Heart right ventricle (tissue), 16 donors: ENCODE measurements at regions not wholly inside any gene's neighbourhood (a gene's known extent, or its start where the extent isn't known, plus 50 kb on each side); places are given as distances from the start of the nearest gene placed in this dataset.

Experiments used
- ATAC-seq, 8 donors: fragments of 200-7000 bp; cut with Tn5 transposase; one replicate each; pipeline ENCODE4 v1.9.1; 2020; ENCODE audit warnings: mild to moderate bottlenecking in 8 of 8, moderate library complexity in 8 of 8, moderate number of reproducible peaks in 1 of 8
- DNase-seq, 2 donors: peaks; one replicate each; pipeline ENCODE4 v3.0.0-alpha.2; 2020
- H3K27ac ChIP-seq, 10 donors: fragments of 200-600 bp; sonication (generic) in 2 of 10; one replicate each; pipeline versions ENCODE4 v1.5.0 to v1.8.0; 2020 to 2022; ENCODE audit warnings: mild to moderate bottlenecking in 3 of 10
- H3K27me3 ChIP-seq, 7 donors: fragments of 200-600 bp; one replicate each; pipeline ENCODE4 v1.8.0; 2021 to 2022; ENCODE audit warnings: mild to moderate bottlenecking in 2 of 7
- H3K36me3 ChIP-seq, 9 donors: fragments of 200-600 bp; sonication (generic) in 1 of 9; one replicate each; pipeline versions ENCODE4 v1.5.0 to v1.8.0; 2020 to 2022; ENCODE audit warnings: mild to moderate bottlenecking in 2 of 9
- H3K4me1 ChIP-seq, 9 donors: fragments of 200-600 bp; sonication (generic) in 1 of 9; one replicate each; pipeline versions ENCODE4 v1.5.0 to v1.8.0; 2020 to 2022; ENCODE audit warnings: mild to moderate bottlenecking in 4 of 9
- H3K4me3 ChIP-seq, 10 donors: fragments of 200-600 bp; sonication (generic) in 2 of 10; one replicate each; pipeline versions ENCODE4 v1.5.0 to v1.8.0; 2020 to 2022; ENCODE audit warnings: mild to moderate bottlenecking in 7 of 10, moderate library complexity in 2 of 10
- H3K9me3 ChIP-seq, 11 donors: fragments of 200-600 bp in 10 of 11; sonication (generic) in 2 of 11; one replicate each; pipeline versions ENCODE4 v1.5.0 to v1.8.0; 2013 to 2022; ENCODE audit warnings: mild to moderate bottlenecking in 2 of 11, control low read depth in 1 of 11, moderate library complexity in 1 of 11
- WGBS, 2 donors: extraction: QIAGEN DNeasy Blood & Tissue Kit; methylation state at CpG; one replicate each; pipeline ENCODE4 v1.1.7; 2013; ENCODE audit warnings: inconsistent platforms in 1 of 2; 5-methylcytosine and 5-hydroxymethylcytosine counted together
- intact Hi-C, 10 donors: fragments of 100-400 bp; cut with DNase I; formaldehyde crosslinking; loops; one replicate each; pipeline versions ENCODE4 v1.11.1 to v1.14.2; 2022
- TF ChIP-seq, protein P1 (sequence below), 9 donors: fragments of 200-600 bp; sonication (generic) in 2 of 9; IDR thresholded peaks; one replicate each; pipeline versions ENCODE4 v1.5.0 to v1.8.0; 2021 to 2022; ENCODE audit warnings: antibody characterized with exemption in 9 of 9, mild to moderate bottlenecking in 5 of 9, moderate library complexity in 1 of 9
- donor health status: Arrhythmogenic right ventricular cardiomyopathy.
- donor health status: ischemic (EF 13 %, LVEDD 7.1; RV severe dilation, severe dysfunction).
- donor health status: healthy with polysubstance abuse.
- donor health status: DM: no; HTN: yes; CAD: no.
- donor health status: DM: no; HTN: no; CAD: no.
- donor health status: ischemic (EF 25% LVEDD 6.9; RV normal size, moderate dysfunction).
- donor health status: ischemic (EF 25% LVEDD 5.7; RV mildly dilated, moderate dysfunction).
- donor health status: healthy.
- donor health status: DM: yes; HTN: yes; CAD: no.
- donor health status: Ischemic cardiomyopathy.
- donor health status: ischemic (EF 35%, LVEDD 5.7; RV mildly dilated, moderate dysfunction).
- donor health status: nonischemic (EF 11% LVEDD 7.7; RV severe dilation, severe dysfunction).
- donor health status: DM: yes; HTN: yes; CAD: no.
- donor health status: PGD.
- donor health status: ischemic (EF 29% LVEDD 5.4; RV normal size, mild dysfunction).
- donor health status: nonischemic (EF 23%, LVEDD 6.1; RV moderate dilation, normal function).

DNA sequence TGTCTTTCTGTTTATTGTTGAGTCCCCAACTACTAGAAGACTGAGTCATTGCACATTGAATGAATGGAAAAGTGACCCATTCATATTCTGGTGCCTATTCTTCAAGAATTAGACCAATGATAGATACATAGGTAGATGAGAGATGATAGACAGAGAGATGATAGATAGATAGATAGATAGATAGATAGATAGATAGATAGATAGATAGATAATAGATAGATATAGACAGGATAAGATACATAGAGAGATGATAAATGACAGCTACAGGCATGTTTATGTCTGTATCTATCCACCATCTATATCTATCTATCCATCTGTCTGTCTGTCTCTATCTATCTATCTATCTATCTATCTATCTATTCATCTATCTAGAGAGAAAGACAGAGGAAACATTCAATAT, 170.3 kb upstream of the ARRDC4 start:
- H3K27me3 ChIP-seq = no peaks in the 10 kb centered on the region
- ATAC-seq = no peak
- intact Hi-C loops = loop anchor here in 1 of 10 donors (10.0 kb wide), 1 partner anchor 65 kb away; no protein-coding TSS in a partner anchor
- H3K9me3 ChIP-seq = no peaks in the 10 kb centered on the region
- no peaks in the 10 kb centered on the region for H3K36me3 ChIP-seq
- TF ChIP-seq, protein P1, sequence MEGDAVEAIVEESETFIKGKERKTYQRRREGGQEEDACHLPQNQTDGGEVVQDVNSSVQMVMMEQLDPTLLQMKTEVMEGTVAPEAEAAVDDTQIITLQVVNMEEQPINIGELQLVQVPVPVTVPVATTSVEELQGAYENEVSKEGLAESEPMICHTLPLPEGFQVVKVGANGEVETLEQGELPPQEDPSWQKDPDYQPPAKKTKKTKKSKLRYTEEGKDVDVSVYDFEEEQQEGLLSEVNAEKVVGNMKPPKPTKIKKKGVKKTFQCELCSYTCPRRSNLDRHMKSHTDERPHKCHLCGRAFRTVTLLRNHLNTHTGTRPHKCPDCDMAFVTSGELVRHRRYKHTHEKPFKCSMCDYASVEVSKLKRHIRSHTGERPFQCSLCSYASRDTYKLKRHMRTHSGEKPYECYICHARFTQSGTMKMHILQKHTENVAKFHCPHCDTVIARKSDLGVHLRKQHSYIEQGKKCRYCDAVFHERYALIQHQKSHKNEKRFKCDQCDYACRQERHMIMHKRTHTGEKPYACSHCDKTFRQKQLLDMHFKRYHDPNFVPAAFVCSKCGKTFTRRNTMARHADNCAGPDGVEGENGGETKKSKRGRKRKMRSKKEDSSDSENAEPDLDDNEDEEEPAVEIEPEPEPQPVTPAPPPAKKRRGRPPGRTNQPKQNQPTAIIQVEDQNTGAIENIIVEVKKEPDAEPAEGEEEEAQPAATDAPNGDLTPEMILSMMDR (IDR thresholded peaks at IDR 0.05) = no peak
- H3K27ac ChIP-seq = no peak overlapping the region
- no peaks in the 10 kb centered on the region for H3K4me1 ChIP-seq
- no peak overlapping the region for H3K4me3 ChIP-seq
- no peak for DNase-seq

DNA sequence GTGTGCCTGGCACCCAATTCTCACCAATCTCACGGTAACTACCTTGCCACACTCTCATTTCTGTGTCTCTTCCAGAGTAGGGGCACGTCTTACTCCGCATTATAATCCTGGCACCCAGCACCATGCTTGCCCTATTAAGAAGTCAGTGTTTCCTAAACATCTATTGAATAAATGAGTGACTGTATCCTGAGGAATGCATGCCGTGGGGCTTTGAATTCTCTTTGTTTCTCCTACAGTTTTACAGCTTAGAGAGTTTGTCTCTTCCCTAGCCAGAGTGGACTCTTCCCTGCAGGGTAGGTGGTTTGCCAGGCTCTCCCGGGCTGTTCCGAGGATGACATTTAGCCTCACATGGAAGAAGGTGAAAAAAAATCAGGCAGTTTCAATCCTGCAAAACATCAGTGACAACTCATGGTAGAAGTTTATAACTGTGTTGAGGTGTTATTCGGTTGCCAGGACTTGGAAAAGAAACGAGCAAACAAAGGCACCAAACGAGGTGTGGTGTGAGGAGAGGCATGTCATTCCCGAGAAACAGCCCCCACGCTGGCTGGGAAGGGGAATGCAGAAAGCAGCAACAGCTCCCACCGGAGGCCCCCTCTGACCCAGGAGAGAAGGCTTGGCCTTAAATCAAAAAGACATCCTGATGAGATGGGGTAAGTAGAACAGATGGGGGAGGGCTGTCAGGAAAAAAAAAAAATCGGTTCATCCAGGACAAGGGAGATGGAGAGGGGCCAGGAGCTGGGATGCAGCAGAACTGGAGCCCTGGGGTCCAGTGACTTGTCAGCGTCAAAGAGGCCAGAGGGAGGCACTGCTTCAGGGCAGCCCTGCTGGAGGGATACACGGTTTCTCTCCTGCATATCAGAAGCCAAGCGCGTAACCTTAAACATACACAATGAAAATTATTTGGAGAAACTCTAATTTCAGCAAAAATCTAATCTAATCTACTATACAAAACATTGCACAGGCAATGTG, 168.4 kb upstream of the ARRDC4 start:
- intact Hi-C loops = loop anchor here in 1 of 10 donors (10.0 kb wide), 1 partner anchor 63 kb away; no protein-coding TSS in a partner anchor
- no peak overlapping the region for H3K27ac ChIP-seq
- peak in 1 of 8 donors; percentile 33 for ATAC-seq

DNA sequence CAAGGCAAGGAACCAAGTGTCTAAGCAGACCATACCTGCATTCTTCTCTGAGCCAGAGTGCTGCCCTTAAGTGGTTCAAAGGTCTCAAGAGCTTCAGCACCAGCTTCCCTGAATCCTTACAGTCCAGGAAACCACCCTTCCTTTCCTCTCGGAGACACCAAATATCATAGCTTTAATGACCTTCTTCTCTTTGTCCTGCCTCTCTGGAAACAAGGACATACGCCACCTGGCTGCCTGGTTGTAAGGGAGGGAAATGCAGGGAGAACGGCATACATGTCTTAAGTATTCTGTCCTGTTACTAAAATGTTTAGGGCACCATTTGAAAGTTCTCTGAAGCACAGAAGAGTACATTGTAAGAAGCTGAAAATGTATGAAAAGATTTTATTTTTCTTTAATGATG, 155.6 kb upstream of the ARRDC4 start:
- H3K27ac ChIP-seq = no peak overlapping the region
- no peaks in the 10 kb centered on the region for H3K36me3 ChIP-seq
- ATAC-seq = no peak
- no peaks in the 10 kb centered on the region for H3K27me3 ChIP-seq
- 67 to 70% methylated on average over 3 of the region's 3 CpGs for WGBS, 2 donors
- no peak for DNase-seq
- H3K4me1 ChIP-seq = no peaks in the 10 kb centered on the region
- TF ChIP-seq, protein P1 (IDR thresholded peaks at IDR 0.05) = no peak
- intact Hi-C loops = no loop called here
- no peak overlapping the region for H3K4me3 ChIP-seq
- H3K9me3 ChIP-seq = peaks cover 0 to 7% (median 0%) of the 10 kb centered on the region in 11 donors

More for the DNA sequence above, 168.4 kb upstream of the ARRDC4 start:
- no peak overlapping the region for H3K4me3 ChIP-seq
- no peaks in the 10 kb centered on the region for H3K9me3 ChIP-seq
- no peaks in the 10 kb centered on the region for H3K36me3 ChIP-seq
- no peak for DNase-seq
- 52 to 57% methylated on average over 17 of the region's 17 CpGs for WGBS, 2 donors
- H3K4me1 ChIP-seq = no peaks in the 10 kb centered on the region
- TF ChIP-seq, protein P1 (IDR thresholded peaks at IDR 0.05) = no peak
- H3K27me3 ChIP-seq = no peaks in the 10 kb centered on the region

DNA sequence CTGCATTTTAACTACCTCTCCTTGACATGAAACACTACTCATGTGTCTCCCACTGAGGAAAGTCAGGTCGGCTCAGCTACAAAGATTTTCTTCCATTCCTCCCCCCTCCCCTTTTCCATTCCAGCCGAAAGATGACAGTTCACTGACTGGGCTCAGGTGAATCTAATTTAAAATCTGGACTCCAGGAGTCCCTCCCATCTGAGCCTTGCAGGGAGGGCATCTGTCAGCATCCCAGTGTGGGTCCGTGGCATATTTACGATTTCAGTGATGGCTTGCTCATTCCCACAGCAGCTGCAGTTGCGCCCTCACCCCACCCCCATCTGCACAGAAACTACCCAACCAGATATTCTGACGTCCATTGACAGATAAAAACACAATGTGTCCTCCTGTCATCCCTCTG, 153.7 kb upstream of the ARRDC4 start:
- Histone ChIP-seq H3K4me3 (no peak overlapping the region), H3K27ac (no peak overlapping the region), H3K36me3 (no peaks in the 10 kb centered on the region), H3K27me3 (no peaks in the 10 kb centered on the region), H3K4me1 (no peaks in the 10 kb centered on the region), H3K9me3 (peaks cover 0 to 18% (median 0%) of the 10 kb centered on the region in 11 donors)
- DNase-seq (no peak), ATAC-seq (no peak)
- WGBS, 2 donors = 75 to 87% methylated on average over 6 of the region's 6 CpGs
- TF ChIP-seq, protein P1 (IDR thresholded peaks at IDR 0.05) = no peak
- intact Hi-C loops = no loop called here
